ENCODE measurements at regions not wholly inside any gene's neighbourhood (a gene's known extent, or its start where the extent isn't known, plus 50 kb on each side); places are given as distances from the start of the nearest gene placed in this dataset.

DNA sequence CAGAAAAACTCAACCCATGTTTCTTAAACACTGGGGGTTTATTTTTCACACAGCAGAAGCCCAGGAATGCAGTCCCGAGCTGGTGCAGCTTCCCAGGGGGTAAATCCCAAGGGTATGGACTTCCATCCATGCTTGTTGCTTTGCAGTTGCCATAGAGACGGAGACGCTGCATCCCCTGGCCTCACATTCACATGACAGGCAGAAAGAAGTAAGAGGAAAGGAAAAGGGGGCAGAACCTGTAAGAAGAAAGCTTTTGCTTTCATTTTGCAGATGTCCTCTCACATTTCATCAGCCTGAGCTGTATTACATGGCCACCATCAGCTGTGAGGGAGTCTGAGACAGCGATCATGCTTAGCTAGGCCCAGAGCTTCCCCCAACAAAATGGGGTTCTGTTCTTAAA is 321.0 kb downstream of the AGTPBP1 start:
- Histone ChIP-seq H3K4me3 (ENCODE audit: low read depth in 2 of 2, low read length in 2 of 2) (no peak overlapping the region), H3K9me3 (ENCODE audit: control insufficient read depth, insufficient read depth, low read depth, low read length) (no peaks in the 10 kb centered on the region), H3K4me1 (ENCODE audit: control insufficient read depth, insufficient read depth, low read length) (no peaks in the 10 kb centered on the region), H3K27ac (ENCODE audit: low read length) (no peak overlapping the region), H3K36me3 (ENCODE audit: control insufficient read depth, insufficient read depth, low read length) (no peaks in the 10 kb centered on the region), H3K27me3 (ENCODE audit: control insufficient read depth, insufficient read depth, low read length) (no peaks in the 10 kb centered on the region)
- DNase-seq (ENCODE audit: low read depth, low spot score) (no peak), ATAC-seq (no peak)
- BruUV-seq (replicated peaks), result no TSS peak
- TF ChIP-seq, protein P1, sequence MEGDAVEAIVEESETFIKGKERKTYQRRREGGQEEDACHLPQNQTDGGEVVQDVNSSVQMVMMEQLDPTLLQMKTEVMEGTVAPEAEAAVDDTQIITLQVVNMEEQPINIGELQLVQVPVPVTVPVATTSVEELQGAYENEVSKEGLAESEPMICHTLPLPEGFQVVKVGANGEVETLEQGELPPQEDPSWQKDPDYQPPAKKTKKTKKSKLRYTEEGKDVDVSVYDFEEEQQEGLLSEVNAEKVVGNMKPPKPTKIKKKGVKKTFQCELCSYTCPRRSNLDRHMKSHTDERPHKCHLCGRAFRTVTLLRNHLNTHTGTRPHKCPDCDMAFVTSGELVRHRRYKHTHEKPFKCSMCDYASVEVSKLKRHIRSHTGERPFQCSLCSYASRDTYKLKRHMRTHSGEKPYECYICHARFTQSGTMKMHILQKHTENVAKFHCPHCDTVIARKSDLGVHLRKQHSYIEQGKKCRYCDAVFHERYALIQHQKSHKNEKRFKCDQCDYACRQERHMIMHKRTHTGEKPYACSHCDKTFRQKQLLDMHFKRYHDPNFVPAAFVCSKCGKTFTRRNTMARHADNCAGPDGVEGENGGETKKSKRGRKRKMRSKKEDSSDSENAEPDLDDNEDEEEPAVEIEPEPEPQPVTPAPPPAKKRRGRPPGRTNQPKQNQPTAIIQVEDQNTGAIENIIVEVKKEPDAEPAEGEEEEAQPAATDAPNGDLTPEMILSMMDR (IDR thresholded peaks at IDR 0.05), result no peak
- TF ChIP-seq TCF7L2 (IDR thresholded peaks at IDR 0.05; ENCODE audit: low read depth, low read length) (no peak), POLR2AphosphoS5 (IDR thresholded peaks at IDR 0.05; ENCODE audit: low read depth, low read length) (no peak), SIN3A (IDR thresholded peaks at IDR 0.05; ENCODE audit: borderline replicate concordance, insufficient read depth, low read depth, low read length) (no peak)
- TF ChIP-seq, protein P2, sequence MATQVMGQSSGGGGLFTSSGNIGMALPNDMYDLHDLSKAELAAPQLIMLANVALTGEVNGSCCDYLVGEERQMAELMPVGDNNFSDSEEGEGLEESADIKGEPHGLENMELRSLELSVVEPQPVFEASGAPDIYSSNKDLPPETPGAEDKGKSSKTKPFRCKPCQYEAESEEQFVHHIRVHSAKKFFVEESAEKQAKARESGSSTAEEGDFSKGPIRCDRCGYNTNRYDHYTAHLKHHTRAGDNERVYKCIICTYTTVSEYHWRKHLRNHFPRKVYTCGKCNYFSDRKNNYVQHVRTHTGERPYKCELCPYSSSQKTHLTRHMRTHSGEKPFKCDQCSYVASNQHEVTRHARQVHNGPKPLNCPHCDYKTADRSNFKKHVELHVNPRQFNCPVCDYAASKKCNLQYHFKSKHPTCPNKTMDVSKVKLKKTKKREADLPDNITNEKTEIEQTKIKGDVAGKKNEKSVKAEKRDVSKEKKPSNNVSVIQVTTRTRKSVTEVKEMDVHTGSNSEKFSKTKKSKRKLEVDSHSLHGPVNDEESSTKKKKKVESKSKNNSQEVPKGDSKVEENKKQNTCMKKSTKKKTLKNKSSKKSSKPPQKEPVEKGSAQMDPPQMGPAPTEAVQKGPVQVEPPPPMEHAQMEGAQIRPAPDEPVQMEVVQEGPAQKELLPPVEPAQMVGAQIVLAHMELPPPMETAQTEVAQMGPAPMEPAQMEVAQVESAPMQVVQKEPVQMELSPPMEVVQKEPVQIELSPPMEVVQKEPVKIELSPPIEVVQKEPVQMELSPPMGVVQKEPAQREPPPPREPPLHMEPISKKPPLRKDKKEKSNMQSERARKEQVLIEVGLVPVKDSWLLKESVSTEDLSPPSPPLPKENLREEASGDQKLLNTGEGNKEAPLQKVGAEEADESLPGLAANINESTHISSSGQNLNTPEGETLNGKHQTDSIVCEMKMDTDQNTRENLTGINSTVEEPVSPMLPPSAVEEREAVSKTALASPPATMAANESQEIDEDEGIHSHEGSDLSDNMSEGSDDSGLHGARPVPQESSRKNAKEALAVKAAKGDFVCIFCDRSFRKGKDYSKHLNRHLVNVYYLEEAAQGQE (IDR thresholded peaks at IDR 0.05; ENCODE audit: insufficient read depth in 1 of 2, low read depth in 2 of 2, low read length in 1 of 2), result no peak
- ChIA-PET POLR2A (no interaction called here), CTCF (no interaction called here)
- in situ Hi-C loops (cut with HindIII; ENCODE audit: low pct_unique_long_range_greater_than_20kb, low sequenced_read_pairs) (no loop called here), intact Hi-C loops (cut with micrococcal nuclease; ENCODE audit: unreplicated experiment) (loop anchor here (10.0 kb wide), 1 partner anchor 1026 kb away; no protein-coding TSS in a partner anchor)

DNA sequence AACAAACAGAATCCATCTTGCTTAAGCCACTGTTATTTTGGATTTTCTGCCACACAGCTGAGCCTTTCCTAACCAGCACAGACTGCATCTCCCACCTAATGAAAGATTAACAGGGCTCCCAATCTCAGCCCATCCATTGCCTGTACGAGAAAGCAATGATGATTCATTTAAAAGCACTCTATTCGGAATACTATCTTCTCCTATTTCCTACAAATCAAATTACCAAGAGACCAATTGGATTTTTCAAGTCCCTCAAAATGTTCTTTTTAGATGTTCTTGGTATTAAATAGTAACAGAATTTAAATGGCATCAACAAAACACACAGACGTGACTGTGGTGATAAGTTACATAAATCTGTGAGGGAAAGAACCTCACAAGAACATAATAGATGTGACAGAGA is 324.1 kb downstream of the AGTPBP1 start:
- H3K9me3 ChIP-seq (ENCODE audit: control insufficient read depth, insufficient read depth, low read depth, low read length), result no peaks in the 10 kb centered on the region
- no peaks in the 10 kb centered on the region for H3K36me3 ChIP-seq (ENCODE audit: control insufficient read depth, insufficient read depth, low read length)
- no peak overlapping the region for H3K4me3 ChIP-seq (ENCODE audit: low read depth in 2 of 2, low read length in 2 of 2)
- in situ Hi-C loops (cut with HindIII; ENCODE audit: low pct_unique_long_range_greater_than_20kb, low sequenced_read_pairs), result no loop called here
- POLR2A ChIA-PET, result no interaction called here
- CTCF ChIA-PET, result no interaction called here
- H3K27me3 ChIP-seq (ENCODE audit: control insufficient read depth, insufficient read depth, low read length), result no peaks in the 10 kb centered on the region
- intact Hi-C loops (cut with micrococcal nuclease; ENCODE audit: unreplicated experiment), result no loop called here
- TF ChIP-seq, protein P2 (IDR thresholded peaks at IDR 0.05; ENCODE audit: insufficient read depth in 1 of 2, low read depth in 2 of 2, low read length in 1 of 2), result no peak
- TF ChIP-seq SIN3A (IDR thresholded peaks at IDR 0.05; ENCODE audit: borderline replicate concordance, insufficient read depth, low read depth, low read length), result no peak
- TF ChIP-seq, protein P1 (IDR thresholded peaks at IDR 0.05), result no peak
- TF ChIP-seq TCF7L2 (IDR thresholded peaks at IDR 0.05; ENCODE audit: low read depth, low read length), result no peak
- no peak for TF ChIP-seq POLR2AphosphoS5 (IDR thresholded peaks at IDR 0.05; ENCODE audit: low read depth, low read length)
- DNase-seq (ENCODE audit: low read depth, low spot score), result no peak
- no TSS peak for BruUV-seq (replicated peaks)
- ATAC-seq, result no peak
- H3K4me1 ChIP-seq (ENCODE audit: control insufficient read depth, insufficient read depth, low read length), result no peaks in the 10 kb centered on the region
- H3K27ac ChIP-seq (ENCODE audit: low read length), result no peak overlapping the region
